Upper lobe of right lung (tissue), 1 donor: ENCODE measurements at regions not wholly inside any gene's neighbourhood (a gene's known extent, or its start where the extent isn't known, plus 50 kb on each side); places are given as distances from the start of the nearest gene placed in this dataset.

Experiments used
- ATAC-seq: fragments of 200-7000 bp; cut with Tn5 transposase; one replicate; pipeline ENCODE4 v1.9.1; 2020; ENCODE audit warnings: mild to moderate bottlenecking, moderate library complexity
- DNase-seq: peaks from one replicate; pipeline ENCODE4 v3.0.0-alpha.2; 2020
- H3K27ac ChIP-seq: fragments of 200-600 bp; one replicate; pipeline ENCODE4 v1.8.0; 2022
- H3K27me3 ChIP-seq: fragments of 200-600 bp; one replicate; pipeline ENCODE4 v1.8.0; 2022; ENCODE audit warnings: mild to moderate bottlenecking
- H3K36me3 ChIP-seq: fragments of 200-600 bp; one replicate; pipeline ENCODE4 v1.8.0; 2022
- H3K4me1 ChIP-seq: fragments of 200-600 bp; one replicate; pipeline ENCODE4 v1.8.0; 2022
- H3K4me3 ChIP-seq: fragments of 200-600 bp; one replicate; pipeline ENCODE4 v1.8.0; 2022; ENCODE audit warnings: mild to moderate bottlenecking
- H3K9me3 ChIP-seq: fragments of 200-600 bp; one replicate; pipeline ENCODE4 v1.8.0; 2022
- CTCF ChIP-seq: fragments of 200-600 bp; IDR thresholded peaks from one replicate; pipeline ENCODE4 v1.8.0; 2022; ENCODE audit warnings: antibody characterized with exemption
- intact Hi-C: fragments of 100-400 bp; cut with DNase I; formaldehyde crosslinking; loops from one replicate; pipeline ENCODE4 v1.11.0; 2022
- donor health status: DM: no; HTN: yes; CAD: no; lungs with severe emphysema.

- intact Hi-C loops = no loop called here
- H3K4me1 ChIP-seq = no peaks in the 10 kb centered on the region
- H3K4me3 ChIP-seq = no peak overlapping the region
- no peaks in the 10 kb centered on the region for H3K27me3 ChIP-seq
- DNase-seq = no peak
- no peak for TF ChIP-seq CTCF
- ATAC-seq = no peak
- H3K9me3 ChIP-seq = no peaks in the 10 kb centered on the region
- no peaks in the 10 kb centered on the region for H3K36me3 ChIP-seq
- no peak overlapping the region for H3K27ac ChIP-seq
Observed at GRCh38 chr1:68331117-68331865, 99.0 kb upstream of the WLS start.

- DNase-seq = no peak
- no peak for TF ChIP-seq CTCF
- Histone ChIP-seq H3K27me3 (no peaks in the 10 kb centered on the region), H3K9me3 (no peaks in the 10 kb centered on the region), H3K36me3 (no peaks in the 10 kb centered on the region), H3K4me1 (no peaks in the 10 kb centered on the region), H3K4me3 (no peak overlapping the region), H3K27ac (no peak overlapping the region)
- no peak for ATAC-seq
- intact Hi-C loops = no loop called here
Observed at GRCh38 chr1:68330391-68330790, 98.1 kb upstream of the WLS start.

- Histone ChIP-seq H3K4me1 (no peaks in the 10 kb centered on the region), H3K4me3 (no peak overlapping the region), H3K27ac (no peak overlapping the region), H3K9me3 (no peaks in the 10 kb centered on the region), H3K27me3 (no peaks in the 10 kb centered on the region), H3K36me3 (no peaks in the 10 kb centered on the region)
- no peak for ATAC-seq
- no peak for DNase-seq
- intact Hi-C loops = loop anchor here (10.0 kb wide), 1 partner anchor 204 kb away; no protein-coding TSS in a partner anchor
- no peak for TF ChIP-seq CTCF
Observed at GRCh38 chr1:68329096-68329835, 96.9 kb upstream of the WLS start.

- TF ChIP-seq CTCF = no peak
- Histone ChIP-seq H3K4me1 (no peaks in the 10 kb centered on the region), H3K9me3 (no peaks in the 10 kb centered on the region), H3K36me3 (no peaks in the 10 kb centered on the region), H3K27ac (no peak overlapping the region), H3K4me3 (no peak overlapping the region), H3K27me3 (no peaks in the 10 kb centered on the region)
- DNase-seq (no peak), ATAC-seq (no peak)
- intact Hi-C loops = loop anchor here (10.0 kb wide), 1 partner anchor 204 kb away; no protein-coding TSS in a partner anchor
Observed at GRCh38 chr1:68328490-68328889, 96.2 kb upstream of the WLS start.

GRCh38 chr1:68327414-68327813 is 95.1 kb upstream of the WLS start:
- intact Hi-C loops = loop anchor here (10.0 kb wide), 1 partner anchor 203 kb away; no protein-coding TSS in a partner anchor
- ATAC-seq = no peak
- no peaks in the 10 kb centered on the region for H3K4me1 ChIP-seq
- no peaks in the 10 kb centered on the region for H3K27me3 ChIP-seq
- DNase-seq = no peak
- no peak overlapping the region for H3K4me3 ChIP-seq
- no peaks in the 10 kb centered on the region for H3K9me3 ChIP-seq
- no peak for TF ChIP-seq CTCF
- no peaks in the 10 kb centered on the region for H3K36me3 ChIP-seq
- H3K27ac ChIP-seq = no peak overlapping the region
